ENCODE measurements at regions not wholly inside any gene's neighbourhood (a gene's known extent, or its start where the extent isn't known, plus 50 kb on each side); places are given as distances from the start of the nearest gene placed in this dataset.

- no peaks in the 10 kb centered on the region for H3K9me3 ChIP-seq (ENCODE audit: control insufficient read depth, insufficient read depth, low read length)
- H3K27ac ChIP-seq (ENCODE audit: low read depth, low read length), result no peak overlapping the region
- H3K4me3 ChIP-seq (ENCODE audit: low read depth, low read length), result no peak overlapping the region
- H3K27me3 ChIP-seq (ENCODE audit: control insufficient read depth, insufficient read depth, low read length), result no peaks in the 10 kb centered on the region
- ChIA-PET POLR2A (no interaction called here), CTCF (no interaction called here)
- TF ChIP-seq CTCF (IDR thresholded peaks at IDR 0.05; ENCODE audit: low read depth, low read length), result no peak
- DNase-seq (ENCODE audit: low read depth, low spot score), result no peak
Observed at GRCh38 chrX:69019073-69019890, 146.0 kb downstream of the PJA1 start.

GRCh38 chrX:69018416-69019072 is 146.7 kb downstream of the PJA1 start:
- H3K27ac ChIP-seq (ENCODE audit: low read depth, low read length), result no peak overlapping the region
- no peaks in the 10 kb centered on the region for H3K9me3 ChIP-seq (ENCODE audit: control insufficient read depth, insufficient read depth, low read length)
- no peaks in the 10 kb centered on the region for H3K27me3 ChIP-seq (ENCODE audit: control insufficient read depth, insufficient read depth, low read length)
- POLR2A ChIA-PET, result no interaction called here
- no peak for DNase-seq (ENCODE audit: low read depth, low spot score)
- H3K4me3 ChIP-seq (ENCODE audit: low read depth, low read length), result no peak overlapping the region
- CTCF ChIA-PET, result no interaction called here
- no peak for TF ChIP-seq CTCF (IDR thresholded peaks at IDR 0.05; ENCODE audit: low read depth, low read length)

- ChIA-PET CTCF (no interaction called here), POLR2A (no interaction called here)
- no peak for TF ChIP-seq CTCF (IDR thresholded peaks at IDR 0.05; ENCODE audit: low read depth, low read length)
- H3K27ac ChIP-seq (ENCODE audit: low read depth, low read length), result no peak overlapping the region
- H3K9me3 ChIP-seq (ENCODE audit: control insufficient read depth, insufficient read depth, low read length), result no peaks in the 10 kb centered on the region
- H3K4me3 ChIP-seq (ENCODE audit: low read depth, low read length), result no peak overlapping the region
- H3K27me3 ChIP-seq (ENCODE audit: control insufficient read depth, insufficient read depth, low read length), result no peaks in the 10 kb centered on the region
- DNase-seq (ENCODE audit: low read depth, low spot score), result no peak
Observed at GRCh38 chrX:69016293-69016941, 148.8 kb downstream of the PJA1 start.

GRCh38 chrX:69015564-69016292 is 149.5 kb downstream of the PJA1 start:
- ChIA-PET CTCF (no interaction called here), POLR2A (no interaction called here)
- H3K27ac ChIP-seq (ENCODE audit: low read depth, low read length), result no peak overlapping the region
- H3K9me3 ChIP-seq (ENCODE audit: control insufficient read depth, insufficient read depth, low read length), result no peaks in the 10 kb centered on the region
- H3K4me3 ChIP-seq (ENCODE audit: low read depth, low read length), result no peak overlapping the region
- DNase-seq (ENCODE audit: low read depth, low spot score), result no peak
- H3K27me3 ChIP-seq (ENCODE audit: control insufficient read depth, insufficient read depth, low read length), result no peaks in the 10 kb centered on the region
- TF ChIP-seq CTCF (IDR thresholded peaks at IDR 0.05; ENCODE audit: low read depth, low read length), result no peak
